ENCODE measurements at regions not wholly inside any gene's neighbourhood (a gene's known extent, or its start where the extent isn't known, plus 50 kb on each side); places are given as distances from the start of the nearest gene placed in this dataset.

DNA sequence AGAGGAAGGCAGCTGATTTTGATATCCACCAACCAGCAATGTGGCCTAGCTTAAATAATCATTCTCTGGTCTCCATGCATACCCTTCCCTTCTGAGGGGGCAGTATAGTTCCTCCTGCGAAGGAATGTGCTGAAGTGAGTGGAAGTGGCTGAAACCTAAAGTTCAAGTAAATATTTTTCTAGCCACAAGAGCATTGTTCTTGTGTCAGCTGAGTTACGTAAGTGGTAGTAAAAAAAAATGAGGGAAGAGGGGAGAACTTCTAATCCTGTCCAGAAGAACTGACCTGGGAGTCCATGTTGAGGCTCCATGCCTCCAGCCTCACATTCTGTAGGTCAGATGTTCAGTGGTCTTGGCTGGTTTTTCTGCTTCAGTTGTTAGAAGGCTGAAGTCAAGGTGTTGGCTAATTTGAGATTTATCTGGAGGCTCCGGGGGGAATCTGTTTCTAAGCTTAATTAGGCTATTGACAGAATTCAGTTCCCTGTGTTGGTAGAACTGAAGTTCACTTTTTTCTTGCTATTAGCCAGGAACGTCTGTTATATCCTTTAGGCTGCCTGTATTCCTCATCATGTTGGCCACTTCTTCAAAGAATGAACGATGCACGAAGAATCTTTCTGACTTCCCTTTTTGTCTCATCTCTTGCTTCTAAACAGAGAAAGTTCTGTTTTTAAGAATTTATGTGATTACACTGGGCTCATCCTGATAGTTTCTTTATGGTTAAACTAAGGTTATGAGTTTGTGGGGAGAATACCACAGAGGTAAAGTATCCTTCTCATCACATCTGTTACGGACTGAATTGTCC is 207.1 kb upstream of the PRSS16 start:
- TF ChIP-seq, protein P1, sequence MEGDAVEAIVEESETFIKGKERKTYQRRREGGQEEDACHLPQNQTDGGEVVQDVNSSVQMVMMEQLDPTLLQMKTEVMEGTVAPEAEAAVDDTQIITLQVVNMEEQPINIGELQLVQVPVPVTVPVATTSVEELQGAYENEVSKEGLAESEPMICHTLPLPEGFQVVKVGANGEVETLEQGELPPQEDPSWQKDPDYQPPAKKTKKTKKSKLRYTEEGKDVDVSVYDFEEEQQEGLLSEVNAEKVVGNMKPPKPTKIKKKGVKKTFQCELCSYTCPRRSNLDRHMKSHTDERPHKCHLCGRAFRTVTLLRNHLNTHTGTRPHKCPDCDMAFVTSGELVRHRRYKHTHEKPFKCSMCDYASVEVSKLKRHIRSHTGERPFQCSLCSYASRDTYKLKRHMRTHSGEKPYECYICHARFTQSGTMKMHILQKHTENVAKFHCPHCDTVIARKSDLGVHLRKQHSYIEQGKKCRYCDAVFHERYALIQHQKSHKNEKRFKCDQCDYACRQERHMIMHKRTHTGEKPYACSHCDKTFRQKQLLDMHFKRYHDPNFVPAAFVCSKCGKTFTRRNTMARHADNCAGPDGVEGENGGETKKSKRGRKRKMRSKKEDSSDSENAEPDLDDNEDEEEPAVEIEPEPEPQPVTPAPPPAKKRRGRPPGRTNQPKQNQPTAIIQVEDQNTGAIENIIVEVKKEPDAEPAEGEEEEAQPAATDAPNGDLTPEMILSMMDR (IDR thresholded peaks at IDR 0.05): no peak
- TF ChIP-seq POLR2A (IDR thresholded peaks at IDR 0.05) (no peak), EP300 (IDR thresholded peaks at IDR 0.05) (no peak)

All from ovary (tissue), 3 donors.